HG02678 (cell line): ENCODE measurements at regions not wholly inside any gene's neighbourhood (a gene's known extent, or its start where the extent isn't known, plus 50 kb on each side); places are given as distances from the start of the nearest gene placed in this dataset.

Experiments
- ATAC-seq: cut with Tn5 transposase; IDR thresholded peaks from one replicate; pipeline ENCODE4 v1.9.1; 2021; ENCODE audit warnings: mild to moderate bottlenecking, moderate library complexity; ENCODE audit not compliant: unreplicated experiment

DNA sequence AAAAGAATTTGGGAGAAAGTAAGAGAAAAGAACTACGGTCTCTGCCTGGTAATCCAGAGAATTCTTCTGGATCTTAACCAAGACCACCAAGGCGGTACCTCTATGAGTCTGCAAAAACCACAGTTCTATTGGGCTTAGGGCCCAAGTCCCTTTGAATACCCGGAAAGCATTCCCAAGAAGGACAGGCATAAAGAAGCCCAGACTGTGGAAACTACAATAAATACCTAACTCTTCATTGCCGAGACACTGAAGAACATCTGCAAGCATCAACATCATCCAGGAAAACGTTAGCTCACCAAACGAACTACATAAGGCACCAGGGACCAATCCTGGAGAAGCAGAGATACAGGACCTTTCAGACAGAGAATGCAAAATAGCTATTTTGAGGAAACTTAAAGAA lies 162.3 kb upstream of the TMC3 start:
- no peak for ATAC-seq

DNA sequence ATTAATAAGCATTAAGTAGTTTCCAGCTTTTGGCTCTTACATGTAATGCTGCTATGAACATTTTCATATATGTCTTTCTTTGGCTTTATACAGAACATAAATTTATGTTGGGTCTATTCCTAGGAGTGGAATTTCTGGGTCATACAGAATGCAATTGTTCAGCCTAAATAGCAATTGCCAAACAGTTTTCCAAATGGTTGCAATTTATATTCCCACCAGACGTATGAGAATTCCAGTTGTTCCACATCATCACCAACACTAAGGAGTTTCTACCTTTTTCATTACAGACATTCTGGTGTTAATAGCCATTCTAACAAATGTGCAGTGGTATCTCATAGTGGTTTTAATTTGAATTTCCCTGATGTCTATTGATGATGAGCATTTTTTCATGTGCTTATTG lies 160.1 kb upstream of the TMC3 start:
- no peak for ATAC-seq

DNA sequence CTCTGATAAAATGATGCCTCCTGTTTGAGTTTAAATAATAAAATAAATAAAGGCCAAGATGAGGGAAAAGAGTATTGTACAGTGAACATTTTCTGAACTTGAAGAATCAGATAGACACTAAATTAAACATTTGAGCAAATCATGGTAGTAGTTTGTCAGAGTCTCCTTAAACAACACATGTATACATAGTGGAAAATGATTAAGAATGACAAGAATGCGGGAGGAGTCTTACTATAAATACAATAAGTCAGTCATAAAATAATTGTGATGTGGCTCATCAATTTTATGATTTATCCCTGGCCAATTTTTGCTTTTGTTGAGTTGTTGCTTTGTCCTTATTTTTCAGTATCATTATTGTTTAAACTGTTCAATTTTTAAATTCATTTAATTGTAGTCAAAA lies 158.0 kb upstream of the TMC3 start:
- no peak for ATAC-seq

DNA sequence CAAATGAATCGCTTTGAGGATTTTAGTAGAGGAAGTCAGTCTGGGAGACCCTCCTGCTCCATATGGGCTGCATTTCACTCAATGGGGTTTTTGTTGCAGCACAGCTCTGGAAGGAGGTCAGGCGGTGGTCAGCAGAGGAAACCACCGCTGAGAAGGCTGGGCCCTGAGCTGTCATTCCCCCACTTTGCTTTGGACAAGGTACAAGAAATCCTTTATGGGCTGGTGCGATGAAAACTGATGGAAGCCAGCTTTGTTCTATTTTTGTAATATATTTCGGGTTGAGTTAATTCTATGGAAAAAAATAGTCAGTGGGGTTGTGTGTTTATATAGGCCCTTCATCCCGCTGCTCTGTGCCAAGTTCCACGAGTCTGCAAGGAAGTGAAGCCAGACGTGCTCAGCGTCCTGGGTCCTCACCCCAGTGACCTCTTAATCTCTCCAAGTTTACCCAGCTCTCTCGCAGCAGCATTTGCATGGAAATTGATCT lies 157.1 kb upstream of the TMC3 start:
- no peak for ATAC-seq

DNA sequence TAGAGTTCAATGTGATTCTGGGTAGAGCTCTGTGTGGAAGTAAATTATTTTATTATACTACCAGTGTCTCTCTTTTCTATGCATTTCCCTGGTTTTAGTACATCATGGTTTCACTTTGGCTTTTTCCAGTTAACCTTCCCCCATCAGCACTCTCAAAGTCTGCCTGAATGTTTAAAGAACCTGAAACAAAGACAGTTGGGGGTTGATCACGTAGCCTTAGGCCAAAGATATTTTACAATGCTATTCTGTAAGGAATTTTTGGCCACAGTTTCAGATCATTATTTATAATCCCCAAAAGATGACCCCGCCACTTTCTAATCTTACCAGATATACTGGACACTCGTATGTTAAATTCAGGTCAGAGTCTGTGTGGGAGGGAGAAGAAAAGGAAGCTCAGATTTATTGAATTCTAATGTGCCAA lies 156.3 kb upstream of the TMC3 start:
- ATAC-seq, result no peak

DNA sequence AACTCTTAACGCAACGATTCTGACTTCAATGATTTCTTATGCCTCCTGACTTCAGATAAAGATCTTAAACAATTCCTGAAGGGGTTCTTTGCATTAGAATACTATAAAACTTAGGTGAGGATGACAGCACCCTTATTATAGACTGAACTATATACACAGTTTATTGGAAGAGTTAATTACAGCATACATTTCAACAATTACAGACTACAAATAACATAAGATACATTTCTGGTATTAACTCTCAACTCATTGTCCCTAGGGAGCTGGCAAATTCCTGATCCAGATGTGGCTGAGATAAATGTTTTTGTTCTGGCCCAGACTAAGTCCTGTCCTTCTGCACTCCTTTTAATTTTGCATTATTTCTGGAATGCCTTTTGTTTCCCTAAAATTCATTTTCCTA lies 155.5 kb upstream of the TMC3 start:
- no peak for ATAC-seq

DNA sequence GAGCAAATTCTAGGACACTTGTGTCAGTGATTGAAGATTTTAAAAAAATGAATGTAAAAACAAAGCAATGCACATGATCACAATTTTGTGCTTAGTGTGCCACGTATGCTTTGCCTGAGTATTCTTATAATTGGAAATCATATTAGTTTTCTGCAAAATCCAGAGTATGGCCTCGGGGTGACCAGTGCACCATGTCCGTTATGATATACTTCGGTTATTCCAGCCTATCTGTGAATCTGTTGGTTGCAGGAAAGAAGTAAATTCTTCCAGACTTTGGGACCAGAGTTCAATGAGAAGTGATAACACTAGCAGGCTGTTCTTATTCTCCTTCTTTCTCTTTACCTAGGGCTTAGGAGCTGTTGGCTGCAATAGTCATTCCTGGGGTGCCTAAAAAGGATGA lies 152.0 kb upstream of the TMC3 start:
- ATAC-seq, result no peak

DNA sequence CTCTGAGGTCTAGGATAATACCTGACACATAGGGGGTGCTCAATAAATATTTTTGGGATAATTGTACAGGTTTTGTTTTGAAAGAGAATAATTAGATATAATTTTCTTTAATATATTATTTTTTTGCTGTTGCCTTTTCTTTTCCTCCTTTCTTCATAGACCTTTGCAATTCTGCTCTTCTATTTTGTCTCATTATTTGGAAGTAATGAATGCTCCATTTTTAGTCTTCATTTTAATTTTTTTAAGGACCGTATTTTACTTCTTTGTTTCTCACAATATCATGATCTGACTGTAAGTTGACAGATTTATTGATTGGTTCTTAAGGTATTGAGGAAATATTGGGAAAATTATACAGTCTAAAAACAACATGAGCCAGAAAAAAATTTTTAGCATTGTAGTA lies 150.5 kb upstream of the TMC3 start:
- ATAC-seq, result no peak

DNA sequence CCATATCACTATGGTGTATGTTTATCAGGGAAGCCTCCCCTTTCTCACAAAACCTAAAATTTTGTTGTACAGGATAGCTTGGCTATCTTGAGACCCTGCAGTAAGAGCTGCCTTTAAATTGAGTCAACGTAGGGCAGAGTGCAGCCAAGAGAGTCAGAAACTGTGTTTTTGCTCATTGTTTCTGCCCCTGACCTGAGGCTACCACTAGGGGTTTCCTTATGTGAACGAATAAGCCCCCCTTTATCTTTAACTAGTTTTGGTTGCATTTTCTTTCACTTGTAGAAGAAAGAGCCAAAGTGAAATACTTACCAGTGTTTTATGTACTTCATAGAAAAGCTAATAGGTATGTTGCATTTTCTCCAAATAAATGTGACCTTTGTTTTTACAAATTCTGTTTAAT lies 149.9 kb upstream of the TMC3 start:
- no peak for ATAC-seq

DNA sequence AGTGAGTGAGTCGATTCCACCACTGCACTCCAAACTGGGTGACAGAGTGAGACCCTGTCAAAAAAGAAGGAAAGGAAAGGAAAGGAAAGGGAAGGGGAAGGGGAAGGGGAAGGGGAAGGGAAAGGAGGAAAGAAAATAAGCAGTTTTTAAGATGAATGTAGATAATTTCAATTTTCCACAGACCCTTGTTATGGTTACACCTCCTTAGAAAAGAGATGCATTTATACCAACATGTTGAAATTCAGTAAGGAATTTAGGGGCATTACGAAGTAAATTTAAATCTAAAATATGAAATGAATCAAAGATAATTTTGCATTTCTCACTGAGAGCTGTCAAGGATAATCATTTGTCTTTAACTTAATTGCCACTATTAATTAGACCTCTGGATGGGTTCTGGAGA lies 146.5 kb upstream of the TMC3 start:
- ATAC-seq, result no peak

DNA sequence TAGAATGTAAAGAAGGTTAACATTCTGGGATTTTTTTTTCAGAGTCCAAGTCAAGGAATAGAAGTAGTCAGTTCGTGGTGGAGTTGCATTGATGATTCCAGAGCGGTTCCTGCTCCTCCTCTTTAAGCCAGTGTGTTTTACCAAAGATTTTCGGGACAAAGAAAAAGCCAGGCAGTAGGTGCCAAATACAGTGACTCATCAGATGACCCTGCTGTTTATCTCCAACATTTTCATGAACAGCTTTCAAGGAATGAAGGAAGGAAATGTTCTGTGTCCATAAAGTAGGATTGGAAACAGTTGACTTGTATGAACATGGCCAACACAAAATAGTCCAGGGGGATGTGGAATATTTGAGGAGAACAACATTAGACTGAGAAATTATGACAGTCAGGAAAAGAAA lies 142.4 kb upstream of the TMC3 start:
- ATAC-seq, result no peak

DNA sequence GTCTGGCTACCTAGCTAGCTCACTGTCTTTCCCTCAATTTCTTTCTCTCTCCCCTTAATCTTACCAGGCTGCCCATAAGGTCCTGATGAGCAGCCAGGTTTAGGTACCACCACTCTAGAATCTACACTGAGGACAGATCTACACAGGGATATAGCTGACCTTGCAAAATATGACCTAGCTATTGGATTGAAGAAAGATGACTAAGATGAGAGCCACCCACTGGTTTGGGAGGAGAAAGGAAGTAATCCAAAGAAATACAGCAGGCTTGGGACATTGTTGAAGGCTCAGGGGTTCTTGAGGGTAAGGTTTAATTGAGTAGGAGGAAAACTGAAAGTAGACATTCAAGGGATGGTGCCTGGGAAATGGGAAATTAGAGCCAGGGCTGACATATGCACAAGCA lies 142.0 kb upstream of the TMC3 start:
- no peak for ATAC-seq

DNA sequence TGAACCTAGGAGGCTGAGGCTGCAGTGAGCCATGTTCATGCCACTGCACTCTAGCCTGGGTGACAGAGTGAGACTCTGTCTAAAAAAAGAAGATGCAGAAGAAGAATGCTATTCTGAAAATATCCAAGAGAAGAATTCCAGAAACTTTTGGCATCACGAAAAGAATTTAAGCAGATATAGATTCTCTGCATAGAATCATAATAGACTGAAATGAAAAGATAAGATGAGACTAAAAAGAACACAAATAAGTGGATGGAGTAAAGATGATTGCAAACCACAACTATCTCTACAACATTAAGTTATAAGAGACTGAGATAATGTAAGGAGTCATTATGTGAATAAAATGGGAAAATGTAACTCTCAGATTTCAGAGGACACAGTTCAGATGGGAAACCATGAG lies 140.7 kb upstream of the TMC3 start:
- ATAC-seq, result no peak

DNA sequence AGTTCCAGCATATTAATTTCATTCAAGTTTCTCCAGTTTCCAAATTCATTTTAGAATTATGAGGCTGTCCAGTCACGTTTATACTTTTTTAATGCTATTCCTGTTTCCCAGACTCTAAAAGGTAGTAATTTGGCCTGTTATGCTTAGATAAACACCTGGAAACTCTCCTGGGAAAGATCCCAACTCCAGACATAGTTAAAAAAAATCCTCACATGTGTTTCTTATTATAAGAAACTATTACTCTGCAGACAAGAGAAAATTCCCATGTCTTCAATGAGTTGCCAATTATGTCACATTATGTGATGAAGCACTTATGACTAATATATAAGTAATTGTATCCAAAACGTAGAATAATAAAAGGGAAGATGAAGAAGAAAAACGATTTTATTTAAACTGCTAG lies 137.1 kb upstream of the TMC3 start:
- ATAC-seq, result no peak

DNA sequence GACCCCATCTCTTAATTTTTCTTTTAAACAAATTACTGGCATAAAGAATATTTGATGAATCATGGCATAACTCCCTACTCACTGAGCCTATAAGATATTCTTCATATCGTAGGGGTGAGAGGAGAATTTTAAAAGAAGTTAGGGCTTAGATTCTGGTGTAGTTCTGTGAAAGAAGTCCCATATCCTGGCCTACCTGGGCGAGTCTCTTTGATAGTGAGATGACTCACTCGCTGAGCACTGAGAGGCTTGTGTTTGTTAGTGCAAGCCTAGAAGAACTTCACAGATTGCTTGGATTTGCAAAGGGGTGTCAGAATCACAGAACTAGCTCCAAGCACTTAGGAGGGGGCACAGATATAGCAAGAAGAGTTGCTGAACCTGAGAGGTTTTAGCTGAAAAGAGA lies 133.8 kb upstream of the TMC3 start:
- no peak for ATAC-seq

DNA sequence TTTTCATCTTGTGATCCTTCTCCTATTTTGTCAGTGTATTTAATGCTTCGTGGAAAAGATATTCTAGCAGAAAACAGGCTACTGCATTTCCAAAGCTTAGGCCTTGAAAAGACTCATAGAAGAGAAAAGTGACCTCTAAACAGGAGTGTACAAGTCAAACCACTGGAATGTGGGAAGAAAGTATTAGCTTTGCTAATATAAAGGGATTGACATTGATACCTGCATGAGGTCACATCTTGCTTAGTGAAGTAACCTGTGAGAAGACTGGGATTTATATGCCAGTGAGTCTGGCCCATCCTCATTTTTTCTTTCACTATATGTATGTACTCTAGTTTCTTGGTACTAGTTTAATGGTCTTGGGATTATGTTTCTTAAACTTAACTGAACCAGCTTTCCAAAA lies 132.9 kb upstream of the TMC3 start:
- ATAC-seq, result no peak

DNA sequence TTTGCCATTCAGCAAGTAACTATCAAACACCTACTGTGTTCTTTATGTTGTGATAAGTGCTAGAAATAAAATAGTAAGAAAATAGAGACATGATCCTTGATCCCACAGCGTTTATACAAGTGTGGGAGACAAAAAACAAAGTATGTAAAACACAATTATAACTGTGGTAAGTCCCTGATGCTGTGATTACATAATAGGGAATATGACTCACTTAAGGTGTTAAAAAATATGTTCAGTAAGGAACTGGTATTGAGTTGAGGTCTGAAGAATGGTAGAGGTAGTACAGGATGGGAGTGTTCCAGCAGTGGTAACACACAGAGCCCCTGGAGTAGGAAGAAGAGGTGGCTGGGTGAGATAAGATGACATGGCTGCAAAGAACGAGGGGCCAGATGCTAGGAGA lies 132.1 kb upstream of the TMC3 start:
- no peak for ATAC-seq

DNA sequence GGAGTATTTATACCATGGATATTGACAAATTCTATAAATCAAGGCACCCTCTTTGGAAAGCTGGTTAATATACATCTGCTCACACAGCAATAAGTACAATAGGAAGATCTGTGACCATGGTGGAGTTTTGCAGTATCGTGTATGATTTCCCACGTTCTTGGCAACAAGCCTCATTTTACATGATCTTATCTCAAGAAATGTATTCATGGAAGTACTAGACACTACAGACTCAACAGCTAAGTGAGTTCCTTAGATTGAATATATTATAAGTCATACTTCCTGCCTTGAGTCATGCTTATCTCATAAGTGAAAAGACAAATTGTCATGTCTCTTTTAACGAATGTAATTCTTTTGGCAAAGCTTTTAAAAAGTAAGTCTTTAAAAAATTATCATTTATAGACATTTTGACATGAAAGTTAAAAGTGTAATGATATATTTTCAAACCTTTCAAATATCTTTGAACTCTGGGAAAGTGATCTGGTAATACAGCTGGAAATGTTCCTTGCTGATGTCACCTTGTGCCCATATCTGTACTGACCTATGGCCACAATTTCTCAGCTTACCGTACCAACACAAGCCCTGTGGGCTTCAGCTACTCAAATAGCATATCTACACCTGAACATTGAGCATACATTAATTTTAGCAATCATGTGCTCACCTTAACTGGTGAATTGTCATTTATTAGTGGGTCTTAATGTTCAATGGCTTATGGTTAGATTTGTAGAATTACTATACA lies 130.3 kb upstream of the TMC3 start:
- no peak for ATAC-seq

DNA sequence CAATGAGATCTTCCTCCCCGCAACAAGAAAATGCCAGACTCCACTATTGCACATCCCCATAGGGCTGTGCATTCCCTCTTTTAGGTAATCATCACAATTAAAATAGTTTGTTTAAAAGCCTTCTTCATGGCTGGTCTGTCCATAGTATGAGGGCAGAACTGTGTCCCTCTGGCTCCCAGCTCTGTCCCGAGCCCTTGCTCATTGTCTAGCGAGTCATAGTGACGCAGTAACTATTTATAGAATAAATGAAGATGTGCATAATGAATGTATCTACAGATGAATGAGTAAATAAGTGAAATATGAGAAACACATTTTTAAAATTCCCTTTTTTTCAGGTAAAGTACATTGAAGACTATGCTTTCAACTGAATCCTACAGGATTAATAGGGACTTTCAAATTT lies 128.4 kb upstream of the TMC3 start:
- no peak for ATAC-seq

DNA sequence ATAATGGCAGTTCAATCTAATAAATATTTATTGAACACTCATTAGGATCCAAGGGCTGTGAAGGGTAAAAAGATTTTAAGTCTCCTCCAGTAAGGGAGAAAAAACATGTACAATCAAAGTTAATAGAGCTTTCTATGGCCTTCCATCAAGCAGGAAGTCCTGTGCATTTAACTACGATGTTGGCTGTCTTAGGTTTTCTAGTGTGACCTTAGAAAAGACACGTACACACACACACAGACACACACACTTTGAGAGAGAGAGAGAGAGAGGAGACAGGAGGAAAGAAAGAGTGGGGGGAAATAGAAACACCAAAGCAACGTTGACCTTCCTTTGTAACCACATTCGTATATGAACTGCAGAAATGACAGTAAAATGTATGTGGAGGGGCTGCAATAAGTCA lies 126.1 kb upstream of the TMC3 start:
- ATAC-seq, result no peak

DNA sequence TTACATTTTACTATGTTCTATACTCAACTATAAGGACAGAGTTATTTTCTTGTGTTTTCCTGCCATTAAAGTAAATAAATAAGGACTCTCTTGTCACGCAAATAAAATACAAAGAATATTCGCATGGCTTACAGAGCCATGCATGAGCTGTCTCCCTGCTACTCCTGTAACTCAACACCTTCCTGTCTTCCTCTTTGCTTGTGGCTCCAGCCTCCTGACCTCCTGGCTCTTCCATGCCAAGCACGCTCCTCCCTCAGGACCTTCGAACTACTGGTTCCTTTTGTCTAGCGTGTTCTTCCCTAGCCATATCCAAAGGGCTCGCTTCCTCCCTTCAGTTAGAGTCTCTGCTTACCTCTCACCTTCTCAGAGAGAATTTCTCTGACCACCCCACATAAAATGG lies 124.3 kb upstream of the TMC3 start:
- ATAC-seq, result no peak

DNA sequence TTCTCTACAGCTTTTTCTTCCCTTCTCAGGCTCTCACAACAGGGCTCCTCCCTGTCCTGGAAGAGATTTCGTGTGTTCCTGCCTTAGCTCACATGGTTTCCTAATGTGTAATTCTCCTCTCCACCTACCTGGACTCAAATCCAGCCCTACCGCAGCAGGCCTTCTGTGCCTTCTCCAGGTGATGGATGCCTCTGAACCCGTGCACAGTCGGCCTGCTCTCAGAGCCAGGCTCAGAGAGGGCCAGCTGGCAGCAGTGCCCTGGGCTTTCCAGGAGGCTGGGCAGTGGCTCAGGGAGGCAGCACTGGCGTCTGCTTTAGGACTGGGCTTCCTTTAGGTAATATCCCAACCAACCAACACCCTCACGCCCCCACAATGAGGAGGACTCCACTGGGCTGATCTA lies 123.2 kb upstream of the TMC3 start:
- ATAC-seq, result no peak

DNA sequence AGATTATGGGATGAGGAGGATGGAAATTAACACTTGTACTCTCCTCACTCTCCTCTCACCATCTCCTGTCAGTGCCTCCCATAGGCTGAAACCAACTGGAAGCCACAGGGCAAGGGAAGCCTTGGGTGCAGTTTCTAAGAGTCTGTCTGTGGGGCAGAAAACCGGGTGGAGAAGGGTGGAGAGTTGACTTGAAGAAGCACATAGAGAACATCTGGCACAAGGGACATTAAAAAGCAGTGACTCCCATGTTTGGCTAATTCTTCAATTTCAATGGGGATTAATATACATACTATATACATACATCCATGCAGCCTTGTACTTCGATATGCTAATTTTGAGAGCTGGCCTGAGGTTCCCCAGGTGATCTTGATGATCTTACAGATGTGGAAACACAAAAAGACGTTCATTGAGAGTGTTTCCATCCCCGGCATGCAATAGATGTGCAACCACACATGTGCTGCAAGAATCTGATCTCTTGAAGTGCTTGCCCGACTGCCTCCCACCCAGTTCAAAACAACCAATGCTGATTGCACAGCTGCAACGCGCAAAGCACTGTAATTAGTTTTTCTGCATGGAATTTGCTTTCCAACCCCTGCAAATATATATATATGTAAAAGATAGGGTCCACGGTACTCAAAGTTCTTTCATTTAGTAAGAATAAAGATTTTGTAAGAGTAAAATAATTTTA lies 121.9 kb upstream of the TMC3 start:
- no peak for ATAC-seq
